Caco-2 (cell line): ENCODE measurements at regions not wholly inside any gene's neighbourhood (a gene's known extent, or its start where the extent isn't known, plus 50 kb on each side); places are given as distances from the start of the nearest gene placed in this dataset.

Source experiments
- BruUV-seq: library from RNA; stranded (reverse); fragments of 400-500 nt; replicated peaks from 2 replicates; lab custom pipeline; 2021; lab: Mats Ljungman, UMichigan
- CTCF ChIA-PET: fragments of 300-600 bp; sonication (Branson Sonifier 250); formaldehyde crosslinking; loops from one replicate; lab custom pipeline; 2022; ENCODE audit warnings: antibody characterized with exemption; lab: Charles Lee
- POLR2A ChIA-PET: fragments of 300-600 bp; sonication (Branson Sonifier 250); formaldehyde crosslinking; loops from one replicate; lab custom pipeline; 2022; ENCODE audit warnings: antibody characterized with exemption; lab: Charles Lee
- DNase-seq, 2 experiments: peaks; one replicate each; pipeline versions ENCODE4 v3.0.0 to v3.0.0-alpha.2; 2020 to 2022
- H3K27me3 ChIP-seq: replicated peaks from 2 replicates; pipeline ENCODE4 v1.6.0; 2011; ENCODE audit warnings: low read length; ENCODE audit not compliant: control insufficient read depth, insufficient read depth
- H3K36me3 ChIP-seq: 2 replicates; pipeline ENCODE4 v1.5.1; 2011; ENCODE audit warnings: low read length; ENCODE audit not compliant: control insufficient read depth, insufficient read depth
- H3K4me1 ChIP-seq: fragments of 250-450 bp; sonication (Bioruptor Pico); 2 replicates; pipeline ENCODE4 v1.5.1; 2020; ENCODE audit warnings: mild to moderate bottlenecking
- H3K4me3 ChIP-seq: 2 replicates; pipeline ENCODE4 v1.5.1; 2011; ENCODE audit warnings: low read depth, mild to moderate bottlenecking, control low read depth, low read length
- H3K9me3 ChIP-seq: fragments of 250-450 bp; sonication (Bioruptor Pico); 2 replicates; pipeline ENCODE4 v1.5.1; 2020; ENCODE audit warnings: mild to moderate bottlenecking, moderate library complexity
- H3K27ac Mint-ChIP-seq: one replicate; pipeline ENCODE4 v1.8.0; 2022; ENCODE audit warnings: mixed read lengths; ENCODE audit not compliant: unreplicated experiment
- H3K27me3 Mint-ChIP-seq: one replicate; pipeline ENCODE4 v1.8.0; 2022; ENCODE audit warnings: mixed read lengths; ENCODE audit not compliant: insufficient read depth, unreplicated experiment
- H3K36me3 Mint-ChIP-seq: one replicate; pipeline ENCODE4 v1.8.0; 2022; ENCODE audit warnings: mild to moderate bottlenecking, mixed read lengths; ENCODE audit not compliant: insufficient read depth, unreplicated experiment
- H3K4me1 Mint-ChIP-seq: one replicate; pipeline ENCODE4 v1.8.0; 2022; ENCODE audit warnings: low read depth, mixed read lengths; ENCODE audit not compliant: unreplicated experiment
- H3K4me3 Mint-ChIP-seq: one replicate; pipeline ENCODE4 v1.8.0; 2022; ENCODE audit warnings: mild to moderate bottlenecking, moderate library complexity, mixed read lengths; ENCODE audit not compliant: unreplicated experiment
- H3K9me3 Mint-ChIP-seq: one replicate; pipeline ENCODE4 v1.8.0; 2022; ENCODE audit warnings: mixed read lengths; ENCODE audit not compliant: unreplicated experiment
- intact Hi-C: fragments of 100-400 bp; cut with micrococcal nuclease; formaldehyde crosslinking; loops from one replicate; pipeline ENCODE4 v1.10.0; 2022; ENCODE audit not compliant: unreplicated experiment
- TF ChIP-seq, protein P1 (sequence below), 2 experiments: fragments of 200-600 bp in 1 of 2; IDR thresholded peaks; 1 replicate in 1 of 2; 2 replicates in 1 of 2; pipeline versions ENCODE4 v1.5.1 to v1.8.0; 2011 to 2022; ENCODE audit warnings: antibody characterized with exemption in 1 of 2, control low read depth in 1 of 2, inconsistent platforms in 1 of 2, low read depth in 1 of 2, low read length in 1 of 2, mild to moderate bottlenecking in 1 of 2, moderate library complexity in 1 of 2; ENCODE audit not compliant: insufficient read depth in 1 of 2, severe bottlenecking in 1 of 2, unreplicated experiment in 1 of 2

- no TSS peak for BruUV-seq
- ChIA-PET POLR2A (interaction anchor here (0.6 kb wide), 1 partner anchor 28 kb away, joined by 6 read pairs; no protein-coding TSS in a partner anchor), CTCF (interaction anchor here (1.5 kb wide), 1 partner anchor 84 kb away, joined by 5 read pairs; no protein-coding TSS in a partner anchor)
- Histone ChIP-seq H3K9me3 (no peaks in the 10 kb centered on the region), H3K4me1 (peaks cover 6% of the 10 kb centered on the region; the same call in 1 of the 2 replicates), H3K36me3 (no peaks in the 10 kb centered on the region), H3K27me3 (no peaks in the 10 kb centered on the region; the same call in 1 of the 2 replicates), H3K4me3 (no peak overlapping the region)
- no peak for DNase-seq
- TF ChIP-seq, protein P1, sequence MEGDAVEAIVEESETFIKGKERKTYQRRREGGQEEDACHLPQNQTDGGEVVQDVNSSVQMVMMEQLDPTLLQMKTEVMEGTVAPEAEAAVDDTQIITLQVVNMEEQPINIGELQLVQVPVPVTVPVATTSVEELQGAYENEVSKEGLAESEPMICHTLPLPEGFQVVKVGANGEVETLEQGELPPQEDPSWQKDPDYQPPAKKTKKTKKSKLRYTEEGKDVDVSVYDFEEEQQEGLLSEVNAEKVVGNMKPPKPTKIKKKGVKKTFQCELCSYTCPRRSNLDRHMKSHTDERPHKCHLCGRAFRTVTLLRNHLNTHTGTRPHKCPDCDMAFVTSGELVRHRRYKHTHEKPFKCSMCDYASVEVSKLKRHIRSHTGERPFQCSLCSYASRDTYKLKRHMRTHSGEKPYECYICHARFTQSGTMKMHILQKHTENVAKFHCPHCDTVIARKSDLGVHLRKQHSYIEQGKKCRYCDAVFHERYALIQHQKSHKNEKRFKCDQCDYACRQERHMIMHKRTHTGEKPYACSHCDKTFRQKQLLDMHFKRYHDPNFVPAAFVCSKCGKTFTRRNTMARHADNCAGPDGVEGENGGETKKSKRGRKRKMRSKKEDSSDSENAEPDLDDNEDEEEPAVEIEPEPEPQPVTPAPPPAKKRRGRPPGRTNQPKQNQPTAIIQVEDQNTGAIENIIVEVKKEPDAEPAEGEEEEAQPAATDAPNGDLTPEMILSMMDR (IDR thresholded peaks at IDR 0.05; ENCODE audit: insufficient read depth in 1 of 2, low read depth in 1 of 2, low read length in 1 of 2, severe bottlenecking in 1 of 2, unreplicated experiment in 1 of 2) = no peak
- Mint-ChIP-seq H3K27me3 (peaks cover 13% of the 10 kb centered on the region), H3K9me3 (no peaks in the 10 kb centered on the region), H3K36me3 (no peaks in the 10 kb centered on the region), H3K4me1 (peaks cover 6% of the 10 kb centered on the region), H3K27ac (no peak overlapping the region), H3K4me3 (no peak overlapping the region)
- intact Hi-C loops = no loop called here
These were observed 57.6 kb upstream of the CD34 start for GRCh38 chr1:207968521-207969009.

DNA sequence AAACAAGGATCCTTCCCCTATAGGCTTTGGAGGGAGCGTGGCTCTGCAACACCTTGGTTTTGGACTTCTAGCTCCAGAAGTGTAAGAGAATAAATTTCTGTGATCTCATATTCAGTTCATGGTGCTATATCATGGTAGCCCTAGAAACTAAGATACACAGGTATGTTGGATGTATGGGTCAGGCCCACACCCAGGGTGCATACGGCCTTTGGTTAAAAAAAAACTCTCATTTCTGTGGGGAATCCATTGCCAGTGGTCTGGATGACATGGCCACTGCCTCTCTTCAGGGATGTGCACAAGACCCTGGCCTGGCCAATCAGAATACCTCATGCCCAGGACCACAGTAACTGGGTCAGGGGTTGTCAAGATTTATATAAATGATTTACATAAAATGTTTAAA, 56.8 kb upstream of the CD34 start:
- BruUV-seq = no TSS peak
- POLR2A ChIA-PET = no interaction called here
- peaks cover 10% of the 10 kb centered on the region; the same call in 1 of the 2 replicates for H3K4me1 ChIP-seq
- H3K4me3 Mint-ChIP-seq = no peak overlapping the region
- H3K4me3 ChIP-seq = no peak overlapping the region
- CTCF ChIA-PET = no interaction called here
- intact Hi-C loops = no loop called here
- TF ChIP-seq, protein P1 (IDR thresholded peaks at IDR 0.05; ENCODE audit: insufficient read depth in 1 of 2, low read depth in 1 of 2, low read length in 1 of 2, severe bottlenecking in 1 of 2, unreplicated experiment in 1 of 2) = no peak
- DNase-seq = no peak
- H3K27ac Mint-ChIP-seq = no peak overlapping the region
- H3K27me3 ChIP-seq = no peaks in the 10 kb centered on the region; the same call in 1 of the 2 replicates
- H3K9me3 Mint-ChIP-seq = no peaks in the 10 kb centered on the region
- H3K27me3 Mint-ChIP-seq = peaks cover 9% of the 10 kb centered on the region
- no peaks in the 10 kb centered on the region for H3K36me3 Mint-ChIP-seq
- H3K9me3 ChIP-seq = no peaks in the 10 kb centered on the region
- H3K36me3 ChIP-seq = no peaks in the 10 kb centered on the region
- peaks cover 6% of the 10 kb centered on the region for H3K4me1 Mint-ChIP-seq

DNA sequence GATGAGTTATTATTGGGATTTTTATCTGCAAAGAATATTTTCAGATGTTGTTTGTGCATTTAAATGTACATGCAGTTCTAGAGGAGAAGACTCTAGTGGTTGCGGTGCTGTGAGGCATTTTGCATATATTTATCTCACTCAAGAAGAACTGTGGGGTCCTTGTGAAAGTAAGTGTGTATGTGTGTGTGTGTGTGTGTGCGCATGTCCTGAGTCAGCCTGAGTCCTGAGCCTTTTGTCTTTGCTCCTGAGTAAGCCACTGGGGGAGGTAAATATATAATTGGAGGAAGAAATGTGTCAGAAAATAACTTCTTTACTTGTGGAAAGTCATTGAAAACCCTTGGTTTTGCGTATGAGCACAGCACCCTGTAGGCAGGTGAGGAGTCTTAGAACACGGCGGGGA, 55.6 kb upstream of the CD34 start:
- Mint-ChIP-seq H3K4me3 (no peak overlapping the region), H3K4me1 (peaks cover 6% of the 10 kb centered on the region), H3K36me3 (no peaks in the 10 kb centered on the region), H3K27me3 (peaks cover 6% of the 10 kb centered on the region), H3K27ac (no peak overlapping the region), H3K9me3 (no peaks in the 10 kb centered on the region)
- no peak for DNase-seq
- H3K4me1 ChIP-seq = peaks cover 10% of the 10 kb centered on the region; the same call in 1 of the 2 replicates
- CTCF ChIA-PET = no interaction called here
- intact Hi-C loops = no loop called here
- no peaks in the 10 kb centered on the region for H3K9me3 ChIP-seq
- no TSS peak for BruUV-seq
- H3K27me3 ChIP-seq = no peaks in the 10 kb centered on the region
- TF ChIP-seq, protein P1 (IDR thresholded peaks at IDR 0.05; ENCODE audit: insufficient read depth in 1 of 2, low read depth in 1 of 2, low read length in 1 of 2, severe bottlenecking in 1 of 2, unreplicated experiment in 1 of 2) = no peak
- H3K36me3 ChIP-seq = no peaks in the 10 kb centered on the region
- H3K4me3 ChIP-seq = no peak overlapping the region
- POLR2A ChIA-PET = no interaction called here
